Naive B cell (primary cell): ENCODE measurements at regions not wholly inside any gene's neighbourhood (a gene's known extent, or its start where the extent isn't known, plus 50 kb on each side); places are given as distances from the start of the nearest gene placed in this dataset.
A peak's percentile ranks its signal among the peaks of the same experiment; 100 is the strongest.
"Not testable (repeated sequence)": the region's sequence is repeated elsewhere in the genome, so short reads cannot be mapped to it uniquely, and the experiment has no call there.

Source experiments
- ATAC-seq, 2 donors: fragments of 150-1000 bp; cut with Tn5 transposase; 2 replicates each; pipeline ENCODE4 v1.10.0; 2021; ENCODE audit warnings: low read depth in 2 of 2, mild to moderate bottlenecking in 2 of 2, moderate library complexity in 2 of 2
- DNase-seq: peaks from one replicate; pipeline ENCODE4 v3.0.0; 2022
- H3K27ac Mint-ChIP-seq, 6 donors: one replicate each; pipeline ENCODE4 v1.8.0; 2020 to 2022; ENCODE audit warnings: mild to moderate bottlenecking in 6 of 6, mixed read lengths in 6 of 6, moderate library complexity in 5 of 6, inconsistent platforms in 2 of 6
- H3K27me3 Mint-ChIP-seq, 3 donors: one replicate each; pipeline ENCODE4 v1.8.0; 2021 to 2022; ENCODE audit warnings: mixed read lengths in 3 of 3, mild to moderate bottlenecking in 1 of 3
- H3K36me3 Mint-ChIP-seq, 2 donors: one replicate each; pipeline ENCODE4 v1.8.0; 2020 to 2022; ENCODE audit warnings: mixed read lengths in 2 of 2, inconsistent platforms in 1 of 2, mild to moderate bottlenecking in 1 of 2
- H3K4me1 Mint-ChIP-seq, 3 donors: one replicate each; pipeline ENCODE4 v1.8.0; 2020 to 2022; ENCODE audit warnings: mixed read lengths in 3 of 3, inconsistent platforms in 1 of 3, mild to moderate bottlenecking in 1 of 3, moderate library complexity in 1 of 3
- H3K4me3 Mint-ChIP-seq, 8 donors: one replicate each; pipeline ENCODE4 v1.8.0; 2020 to 2022; ENCODE audit warnings: mild to moderate bottlenecking in 8 of 8, mixed read lengths in 8 of 8, moderate library complexity in 8 of 8, inconsistent platforms in 2 of 8
- H3K9me3 Mint-ChIP-seq, 7 donors: one replicate each; pipeline ENCODE4 v1.8.0; 2020 to 2022; ENCODE audit warnings: mixed read lengths in 7 of 7, mild to moderate bottlenecking in 5 of 7, inconsistent platforms in 2 of 7, moderate library complexity in 1 of 7

- Mint-ChIP-seq H3K9me3 (peaks cover 0 to 8% (median 4%) of the 10 kb centered on the region in 7 donors), H3K27ac (no peak overlapping the region), H3K27me3 (peaks cover 8 to 32% (median 32%) of the 10 kb centered on the region in 3 donors), H3K4me3 (no peak overlapping the region), H3K36me3 (no peaks in the 10 kb centered on the region), H3K4me1 (no peaks in the 10 kb centered on the region)
- no peak for DNase-seq
- no peak for ATAC-seq
These were observed 440.6 kb upstream of the DYNLRB2 start for GRCh38 chr16:80100186-80100585.

- H3K27ac Mint-ChIP-seq: no peak overlapping the region
- no peaks in the 10 kb centered on the region for H3K4me1 Mint-ChIP-seq
- DNase-seq (no peak), ATAC-seq (no peak)
- H3K36me3 Mint-ChIP-seq: no peaks in the 10 kb centered on the region
- peaks cover 0 to 8% (median 4%) of the 10 kb centered on the region in 7 donors for H3K9me3 Mint-ChIP-seq
- H3K27me3 Mint-ChIP-seq: peaks cover 9 to 30% (median 17%) of the 10 kb centered on the region in 3 donors
- H3K4me3 Mint-ChIP-seq: no peak overlapping the region
These were observed 443.7 kb upstream of the DYNLRB2 start for GRCh38 chr16:80097098-80097497.

DNA sequence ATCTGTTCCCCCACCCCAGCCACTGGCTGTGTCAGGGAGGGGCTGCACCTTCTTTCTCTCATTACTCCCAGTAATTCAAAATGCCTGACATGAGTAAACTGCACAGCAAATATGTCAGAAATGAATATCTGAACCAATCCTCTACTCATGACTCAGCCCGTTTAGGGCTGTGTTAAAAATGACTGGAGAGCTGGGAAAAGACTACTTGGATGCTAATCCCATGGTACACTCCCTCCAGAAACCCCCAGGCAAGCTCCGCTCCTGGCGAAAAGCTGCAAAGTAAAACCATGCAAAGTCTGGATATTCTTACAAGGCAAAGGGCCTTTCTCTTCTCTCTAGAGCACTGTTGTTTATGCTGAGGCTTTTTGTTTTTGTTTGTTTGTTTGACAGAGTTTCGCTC, 448.1 kb upstream of the DYNLRB2 start:
- ATAC-seq: no peak
- Mint-ChIP-seq H3K9me3 (peaks cover 0 to 12% (median 2%) of the 10 kb centered on the region in 7 donors), H3K4me1 (no peaks in the 10 kb centered on the region), H3K36me3 (no peaks in the 10 kb centered on the region), H3K27ac (peak overlapping the region in 2 of 6 donors; percentile 24 to 76), H3K27me3 (peaks cover 6 to 20% (median 10%) of the 10 kb centered on the region in 3 donors), H3K4me3 (no peak overlapping the region)
- no peak for DNase-seq

GRCh38 chr16:80091453-80091852, 449.3 kb upstream of the DYNLRB2 start:
- not testable (repeated sequence) for ATAC-seq, H3K4me3 Mint-ChIP-seq, H3K27ac Mint-ChIP-seq, H3K4me1 Mint-ChIP-seq, H3K36me3 Mint-ChIP-seq, DNase-seq, H3K9me3 Mint-ChIP-seq
- H3K27me3 Mint-ChIP-seq: peaks cover 1 to 13% (median 6%) of the 10 kb centered on the region in 3 donors

DNA sequence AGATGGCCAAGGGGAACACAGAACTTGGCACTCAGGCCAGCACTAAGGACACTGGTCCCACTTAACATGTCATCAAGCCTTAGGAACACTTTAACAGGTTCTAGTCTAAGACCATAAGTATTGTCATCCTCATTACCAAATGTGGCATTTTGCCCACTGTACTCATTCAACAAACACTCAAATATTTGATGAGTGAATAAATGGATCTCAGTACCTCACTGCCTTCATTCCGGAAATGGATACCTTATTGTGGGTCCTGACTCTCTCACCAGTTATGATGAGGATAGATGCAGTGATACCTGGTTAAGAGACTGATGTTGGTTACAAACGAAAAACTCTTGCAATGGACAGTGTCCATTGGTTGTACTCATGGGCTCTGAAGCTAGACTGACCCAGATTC, 455.2 kb upstream of the DYNLRB2 start:
- Mint-ChIP-seq H3K4me1 (no peaks in the 10 kb centered on the region), H3K27me3 (no peaks in the 10 kb centered on the region), H3K9me3 (peaks cover 0 to 5% (median 0%) of the 10 kb centered on the region in 7 donors), H3K27ac (no peak overlapping the region), H3K4me3 (no peak overlapping the region), H3K36me3 (no peaks in the 10 kb centered on the region)
- ATAC-seq: no peak
- no peak for DNase-seq

- Mint-ChIP-seq H3K36me3 (no peaks in the 10 kb centered on the region), H3K4me1 (no peaks in the 10 kb centered on the region), H3K27ac (no peak overlapping the region), H3K27me3 (no peaks in the 10 kb centered on the region), H3K4me3 (no peak overlapping the region), H3K9me3 (peaks cover 0 to 4% (median 0%) of the 10 kb centered on the region in 7 donors)
- no peak for ATAC-seq
- DNase-seq: no peak
These were observed 456.2 kb upstream of the DYNLRB2 start for GRCh38 chr16:80084614-80085013.

DNA sequence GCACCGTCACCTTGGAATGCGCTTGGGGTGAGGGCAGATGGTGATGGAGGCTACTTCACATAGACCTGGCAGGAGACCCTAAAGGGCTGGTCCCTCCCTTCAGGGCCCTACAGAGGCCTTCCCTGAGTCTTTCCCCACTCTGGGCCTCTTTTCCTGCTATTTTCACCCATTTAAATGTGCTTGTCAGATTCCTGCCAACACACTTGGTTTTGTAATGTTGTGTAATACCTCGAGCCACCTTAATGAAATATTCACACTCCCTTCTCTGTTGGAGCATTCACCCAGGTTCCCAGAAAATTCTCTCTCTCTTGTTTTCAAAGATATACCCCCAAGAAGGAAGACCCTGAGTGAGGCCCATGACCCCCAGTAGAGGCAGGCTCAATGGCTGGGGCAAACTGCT, 456.6 kb upstream of the DYNLRB2 start:
- no peaks in the 10 kb centered on the region for H3K36me3 Mint-ChIP-seq
- no peak overlapping the region for H3K4me3 Mint-ChIP-seq
- no peaks in the 10 kb centered on the region for H3K27me3 Mint-ChIP-seq
- H3K9me3 Mint-ChIP-seq: peaks cover 0 to 4% (median 0%) of the 10 kb centered on the region in 7 donors
- no peaks in the 10 kb centered on the region for H3K4me1 Mint-ChIP-seq
- no peak for DNase-seq
- no peak for ATAC-seq
- H3K27ac Mint-ChIP-seq: peak overlapping the region in 1 of 6 donors; percentile 8

DNA sequence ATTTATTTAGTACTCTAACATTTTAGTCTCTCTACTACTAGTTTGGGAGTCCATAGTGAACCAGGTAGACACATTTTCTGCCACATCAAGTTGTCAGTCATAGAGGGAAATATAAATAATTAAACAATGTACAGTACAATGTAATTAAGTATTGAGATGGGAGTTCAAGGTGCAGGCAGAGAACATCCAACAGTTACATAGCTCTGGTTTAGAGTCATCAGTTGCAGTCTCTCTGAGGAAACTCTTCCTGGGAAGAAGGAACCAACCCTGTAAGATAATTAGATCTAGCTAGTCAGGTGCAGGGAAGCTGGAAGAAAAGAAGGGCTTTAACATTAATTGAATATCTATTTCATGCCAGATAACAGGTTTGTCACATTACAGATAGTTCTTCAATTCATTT, 457.9 kb upstream of the DYNLRB2 start:
- Mint-ChIP-seq H3K27ac (no peak overlapping the region), H3K27me3 (no peaks in the 10 kb centered on the region), H3K36me3 (no peaks in the 10 kb centered on the region), H3K9me3 (peaks cover 0 to 4% (median 0%) of the 10 kb centered on the region in 7 donors), H3K4me3 (no peak overlapping the region), H3K4me1 (no peaks in the 10 kb centered on the region)
- ATAC-seq: no peak
- no peak for DNase-seq

GRCh38 chr16:80081846-80082245, 458.9 kb upstream of the DYNLRB2 start:
- H3K4me3 Mint-ChIP-seq: no peak overlapping the region
- H3K9me3 Mint-ChIP-seq: peaks cover 0 to 4% (median 0%) of the 10 kb centered on the region in 7 donors
- no peaks in the 10 kb centered on the region for H3K27me3 Mint-ChIP-seq
- H3K36me3 Mint-ChIP-seq: no peaks in the 10 kb centered on the region
- no peak overlapping the region for H3K27ac Mint-ChIP-seq
- ATAC-seq (no peak), DNase-seq (no peak)
- no peaks in the 10 kb centered on the region for H3K4me1 Mint-ChIP-seq

DNA sequence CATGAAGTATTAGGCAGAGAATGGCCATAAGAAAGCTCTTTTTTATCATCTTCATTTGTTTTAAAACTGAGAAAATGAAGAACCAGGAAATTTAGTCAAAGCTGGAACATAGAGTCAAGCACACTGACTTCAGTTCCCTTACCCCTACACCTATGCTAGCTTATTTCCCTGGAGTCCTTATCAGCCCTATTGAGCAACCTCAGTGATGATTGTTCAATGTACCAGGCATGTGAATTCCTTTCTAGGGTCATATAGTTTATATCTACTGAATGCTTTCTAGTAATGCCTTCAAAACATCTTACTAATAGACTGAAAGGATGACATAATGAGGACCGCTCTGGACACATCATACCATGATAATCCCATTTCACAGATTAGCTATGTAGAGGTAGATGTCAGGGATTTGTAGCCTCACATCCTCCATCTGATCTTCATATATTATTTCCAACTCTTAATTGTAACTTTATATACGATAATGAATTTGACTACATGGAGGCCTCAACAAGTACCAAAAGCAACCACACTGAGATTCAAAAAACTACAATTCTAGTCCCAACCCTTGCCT, 460.4 kb upstream of the DYNLRB2 start:
- H3K9me3 Mint-ChIP-seq: peaks cover 0 to 4% (median 0%) of the 10 kb centered on the region in 7 donors
- no peak overlapping the region for H3K4me3 Mint-ChIP-seq
- ATAC-seq (no peak), DNase-seq (no peak)
- H3K36me3 Mint-ChIP-seq: no peaks in the 10 kb centered on the region
- no peaks in the 10 kb centered on the region for H3K27me3 Mint-ChIP-seq
- no peaks in the 10 kb centered on the region for H3K4me1 Mint-ChIP-seq
- H3K27ac Mint-ChIP-seq: no peak overlapping the region

GRCh38 chr16:80079072-80079471, 461.7 kb upstream of the DYNLRB2 start:
- H3K27ac Mint-ChIP-seq: no peak overlapping the region
- H3K9me3 Mint-ChIP-seq: peaks cover 0 to 4% (median 0%) of the 10 kb centered on the region in 7 donors
- ATAC-seq (no peak), DNase-seq (no peak)
- H3K27me3 Mint-ChIP-seq: no peaks in the 10 kb centered on the region
- H3K4me1 Mint-ChIP-seq: no peaks in the 10 kb centered on the region
- H3K36me3 Mint-ChIP-seq: no peaks in the 10 kb centered on the region
- no peak overlapping the region for H3K4me3 Mint-ChIP-seq

- Mint-ChIP-seq H3K4me3 (no peak overlapping the region), H3K9me3 (peaks cover 0 to 2% (median 0%) of the 10 kb centered on the region in 7 donors), H3K4me1 (no peaks in the 10 kb centered on the region), H3K36me3 (no peaks in the 10 kb centered on the region), H3K27me3 (no peaks in the 10 kb centered on the region), H3K27ac (no peak overlapping the region)
- no peak for DNase-seq
- no peak for ATAC-seq
These were observed 463.1 kb upstream of the DYNLRB2 start for GRCh38 chr16:80077696-80078095.

DNA sequence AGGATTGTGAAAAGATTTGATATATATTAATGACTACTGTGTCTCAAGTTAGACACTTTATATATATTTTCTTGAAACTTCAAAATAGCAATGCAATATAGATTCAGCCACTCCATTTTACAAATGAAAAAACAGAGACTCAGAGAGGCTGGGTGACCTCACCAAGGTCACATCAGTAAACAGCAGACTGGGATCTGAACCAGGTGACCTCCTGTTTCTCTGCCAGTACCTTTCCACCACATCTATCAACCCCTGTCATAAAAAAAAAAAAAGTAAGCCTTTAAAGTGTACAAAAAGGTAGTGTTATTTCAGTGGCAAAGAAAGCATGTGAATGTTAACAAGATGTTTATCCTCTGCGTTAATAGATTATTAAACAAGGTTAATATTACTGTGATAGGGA, 466.5 kb upstream of the DYNLRB2 start:
- H3K27ac Mint-ChIP-seq: peak overlapping the region in 1 of 6 donors; percentile 20
- no peak overlapping the region for H3K4me3 Mint-ChIP-seq
- no peak for DNase-seq
- H3K4me1 Mint-ChIP-seq: no peaks in the 10 kb centered on the region
- peaks cover 0 to 6% (median 0%) of the 10 kb centered on the region in 7 donors for H3K9me3 Mint-ChIP-seq
- H3K36me3 Mint-ChIP-seq: no peaks in the 10 kb centered on the region
- ATAC-seq: no peak
- H3K27me3 Mint-ChIP-seq: no peaks in the 10 kb centered on the region

GRCh38 chr16:80071964-80072456, 468.8 kb upstream of the DYNLRB2 start:
- DNase-seq: no peak
- H3K27ac Mint-ChIP-seq: no peak overlapping the region
- H3K27me3 Mint-ChIP-seq: no peaks in the 10 kb centered on the region

More at GRCh38 chr16:80071964-80072456, 468.8 kb upstream of the DYNLRB2 start:
- H3K4me1 Mint-ChIP-seq: no peaks in the 10 kb centered on the region
- H3K4me3 Mint-ChIP-seq: peak overlapping the region in 1 of 8 donors; percentile 47
- ATAC-seq: no peak
- no peaks in the 10 kb centered on the region for H3K36me3 Mint-ChIP-seq
- H3K9me3 Mint-ChIP-seq: peaks cover 0 to 16% (median 2%) of the 10 kb centered on the region in 7 donors
